ENCODE measurements at regions not wholly inside any gene's neighbourhood (a gene's known extent, or its start where the extent isn't known, plus 50 kb on each side); places are given as distances from the start of the nearest gene placed in this dataset.

DNA sequence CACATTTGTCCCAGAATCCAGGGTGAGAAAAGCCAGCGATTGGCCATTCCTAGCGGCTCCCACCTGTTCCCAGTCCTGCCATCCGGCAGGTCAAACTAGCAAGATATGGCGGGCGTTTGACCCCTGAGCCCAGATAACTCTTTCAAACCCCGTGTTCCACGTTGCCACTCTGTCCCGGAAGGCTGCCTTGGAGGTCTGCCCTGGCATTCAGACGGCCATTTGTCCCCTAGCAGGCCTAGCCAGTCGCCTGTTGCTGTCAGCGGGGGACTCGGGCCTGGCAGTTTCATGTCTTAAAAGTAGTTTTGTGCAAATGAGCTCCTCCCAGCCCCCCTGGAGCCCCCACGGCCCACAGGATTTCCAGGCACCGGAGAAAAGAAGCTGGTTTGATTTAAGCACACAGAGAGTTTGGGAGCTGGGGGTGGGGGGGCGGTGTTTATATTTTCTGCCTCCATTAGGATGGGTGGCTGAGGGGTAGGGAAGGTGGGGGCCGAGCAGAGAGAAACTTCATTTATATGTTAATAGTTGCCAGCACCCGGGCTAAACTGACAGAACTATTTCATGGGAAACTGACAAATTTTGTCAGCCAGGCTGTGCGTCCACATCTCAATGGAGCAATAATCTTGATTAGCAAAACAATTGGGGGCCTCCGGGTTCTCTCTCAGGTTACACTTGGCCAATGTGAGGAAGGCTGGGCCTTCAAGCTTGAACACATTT lies 240.9 kb upstream of the SALL1 start:
- DNase-seq (ENCODE audit: low spot score): no peak

- no peak for DNase-seq (ENCODE audit: low spot score)
These were observed 239.8 kb upstream of the SALL1 start for GRCh38 chr16:51390877-51391276.

- DNase-seq (ENCODE audit: low spot score): no peak
These were observed 238.8 kb upstream of the SALL1 start for GRCh38 chr16:51389881-51390280.

DNA sequence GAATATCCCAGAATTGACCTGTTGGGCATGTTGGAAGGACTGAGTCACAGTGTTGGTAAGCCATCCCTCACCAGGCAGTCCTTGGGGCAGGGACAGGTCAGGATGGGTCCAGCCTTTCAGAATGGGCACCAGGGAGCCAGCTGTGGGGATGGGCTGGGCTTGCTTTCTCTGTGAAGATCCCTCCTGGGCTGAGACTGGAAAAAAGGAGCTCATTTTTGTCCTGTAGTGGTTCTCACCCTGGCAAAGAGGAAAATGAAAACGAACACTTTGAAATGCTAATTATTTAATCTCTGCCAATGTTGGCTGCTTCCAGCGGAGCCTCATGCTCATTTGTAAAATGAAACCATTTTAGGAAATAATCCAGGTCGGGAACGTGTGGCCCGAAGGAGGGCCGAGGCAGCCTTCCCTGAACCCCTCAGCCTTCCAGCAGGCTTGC lies 237.5 kb upstream of the SALL1 start:
- peak; percentile 12 for DNase-seq (ENCODE audit: low spot score)

DNA sequence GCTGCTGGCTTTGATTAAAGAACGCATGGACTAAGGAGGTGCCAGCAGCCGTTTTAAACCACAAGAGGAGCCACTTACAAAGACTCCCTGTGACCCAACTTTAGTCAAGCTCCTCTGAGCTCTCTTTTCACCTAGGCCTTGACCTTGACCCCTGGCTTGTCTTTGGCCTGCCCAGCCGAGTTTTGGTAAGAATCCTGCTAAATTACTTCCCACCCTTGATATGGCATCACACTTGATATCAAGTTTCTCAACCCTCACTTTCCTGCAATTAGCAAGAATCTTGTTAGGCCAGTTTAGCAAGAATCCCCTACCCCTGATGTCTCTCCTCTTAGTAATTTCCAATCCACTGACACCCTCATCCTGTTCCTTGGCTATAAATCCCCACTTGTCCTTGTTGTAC lies 232.8 kb upstream of the SALL1 start:
- no peak for DNase-seq (ENCODE audit: low spot score)

DNA sequence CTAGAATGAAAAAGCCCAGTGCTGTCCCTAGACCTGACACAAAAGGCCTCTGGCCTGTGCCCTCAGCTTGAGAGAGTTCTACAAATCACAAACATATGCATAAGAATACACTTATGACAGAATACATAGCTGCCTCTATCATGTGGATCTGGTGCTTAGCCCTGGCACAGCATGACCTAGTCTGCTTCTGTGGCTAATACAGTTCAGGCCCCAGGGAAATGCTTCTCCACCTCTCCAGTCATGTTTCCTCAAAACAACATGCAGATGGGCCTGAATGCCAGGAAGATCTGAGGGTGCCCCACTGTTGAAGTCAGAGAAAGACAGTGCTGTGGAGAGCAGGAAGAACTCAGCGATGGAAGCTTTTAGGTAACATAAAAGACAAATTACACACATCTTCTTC lies 231.9 kb upstream of the SALL1 start:
- DNase-seq (ENCODE audit: low spot score): no peak

DNA sequence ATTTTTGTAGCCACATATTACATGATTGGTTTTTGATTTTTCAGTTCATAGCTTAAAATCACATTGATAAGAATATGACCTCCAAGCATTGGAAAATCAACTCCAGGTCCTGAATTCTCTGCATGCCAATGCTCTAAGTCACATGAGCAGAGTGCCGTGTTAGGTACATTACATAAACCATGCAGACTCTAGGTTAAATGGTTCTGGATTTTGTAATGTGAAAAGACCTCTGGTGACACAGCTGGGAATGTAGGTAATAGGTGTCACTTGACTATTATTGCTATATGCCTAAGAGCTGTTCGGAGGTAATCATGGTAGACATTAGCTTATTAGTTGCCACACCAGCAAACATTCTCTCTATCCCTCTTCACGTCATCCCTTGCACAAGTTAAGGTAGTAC lies 231.1 kb upstream of the SALL1 start:
- no peak for DNase-seq (ENCODE audit: low spot score)

DNA sequence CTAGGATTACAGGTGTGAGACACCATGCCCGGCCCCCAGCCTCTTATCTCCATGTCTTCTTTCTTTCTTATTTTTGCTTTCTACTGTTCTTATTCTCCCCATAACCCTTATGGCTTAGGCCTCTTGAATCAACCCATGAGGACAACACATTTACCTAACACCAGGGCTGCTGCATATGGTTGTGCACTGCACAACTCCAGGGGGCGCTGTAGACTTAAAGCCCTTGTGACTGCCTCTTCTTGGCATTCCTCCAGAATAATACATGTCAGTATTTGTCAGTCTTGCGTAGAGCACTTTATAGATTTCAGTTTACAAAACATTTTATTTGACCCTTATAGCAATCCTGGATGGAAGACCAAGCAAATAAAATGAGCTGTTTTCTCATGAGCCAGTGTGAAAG lies 225.0 kb upstream of the SALL1 start:
- DNase-seq (ENCODE audit: low spot score): no peak

GRCh38 chr16:51374790-51375189 lies 223.7 kb upstream of the SALL1 start:
- DNase-seq (ENCODE audit: low spot score): no peak

DNA sequence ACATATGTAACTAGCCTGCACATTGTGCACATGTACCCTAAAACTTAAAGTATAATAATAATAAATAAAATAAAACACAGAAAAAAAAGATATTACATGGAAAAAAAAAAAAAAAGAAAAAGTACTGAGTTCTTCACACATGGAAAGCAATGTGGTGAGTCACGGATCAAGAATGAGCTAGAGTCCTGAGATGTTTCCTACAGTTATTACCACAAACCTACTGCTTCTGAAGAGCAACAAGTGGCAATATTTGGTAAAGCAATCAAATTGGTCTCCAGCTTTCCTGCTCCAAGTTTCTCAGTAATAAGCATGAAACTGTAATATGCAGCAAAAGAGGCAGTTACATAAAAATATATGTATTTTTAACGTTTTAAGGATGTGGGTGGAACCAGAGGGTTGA lies 223.3 kb upstream of the SALL1 start:
- DNase-seq (ENCODE audit: low spot score): no peak

DNA sequence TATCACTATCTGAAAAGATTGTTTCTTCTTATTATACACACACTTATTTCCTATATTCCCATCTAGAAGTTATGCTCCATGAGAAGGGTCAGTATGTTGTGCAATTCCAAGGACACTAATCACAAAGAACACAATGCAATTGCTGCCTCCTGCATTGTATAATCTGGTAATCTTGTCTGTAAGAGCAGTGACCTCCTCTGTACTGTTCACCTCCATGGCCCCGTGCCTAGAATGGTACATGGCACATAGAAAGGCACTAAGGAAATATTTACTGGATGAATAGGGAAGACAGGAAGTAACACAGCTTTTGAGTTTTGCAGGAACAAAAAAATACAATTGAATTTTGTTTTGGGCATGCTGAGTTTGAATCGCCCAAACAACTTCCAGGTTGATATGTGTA lies 214.6 kb upstream of the SALL1 start:
- no peak for DNase-seq (ENCODE audit: low spot score)

GRCh38 chr16:51359141-51359955 lies 208.3 kb upstream of the SALL1 start:
- DNase-seq (ENCODE audit: low spot score): peak; percentile 73

- no peak for DNase-seq (ENCODE audit: low spot score)
These were observed 206.8 kb upstream of the SALL1 start for GRCh38 chr16:51357839-51358238.

DNA sequence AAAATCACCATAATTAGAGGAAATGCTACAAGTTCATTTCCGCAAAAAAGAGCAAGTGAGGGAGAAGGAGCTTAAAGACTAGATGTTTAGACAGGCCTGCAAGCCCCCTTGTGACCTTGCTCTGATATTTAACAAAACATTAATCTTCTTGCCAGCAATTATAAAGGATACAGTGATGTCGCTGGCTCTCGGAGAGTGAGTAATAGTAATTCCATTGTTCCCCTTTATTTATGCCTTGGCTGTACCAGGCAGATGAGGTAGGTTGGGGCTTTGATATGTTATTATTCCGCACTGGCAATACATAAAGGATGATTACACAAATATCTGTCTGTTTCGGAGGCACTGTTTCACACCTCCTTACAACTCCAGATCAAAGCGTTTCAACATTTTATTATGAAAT lies 204.8 kb upstream of the SALL1 start:
- DNase-seq (ENCODE audit: low spot score): peak; percentile 82

DNA sequence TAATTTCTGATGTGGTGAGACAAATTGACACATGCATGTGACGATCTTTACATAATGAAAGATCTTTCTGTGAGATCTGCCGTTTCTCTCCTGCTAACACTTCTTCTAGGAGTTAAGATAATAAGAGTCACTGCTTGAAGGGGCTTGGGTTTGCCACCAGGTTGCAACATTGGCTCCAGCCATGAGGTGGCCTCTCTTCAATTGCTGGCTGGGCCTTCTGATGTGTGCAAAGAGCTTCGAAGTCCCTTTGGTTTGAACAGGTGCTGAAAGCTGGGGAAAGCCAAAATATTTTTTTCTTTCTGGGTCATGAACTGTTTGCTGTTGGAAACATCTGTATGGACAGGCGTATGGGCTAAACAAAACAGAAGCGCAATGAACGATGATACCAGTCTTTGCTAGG lies 204.1 kb upstream of the SALL1 start:
- DNase-seq (ENCODE audit: low spot score): no peak

DNA sequence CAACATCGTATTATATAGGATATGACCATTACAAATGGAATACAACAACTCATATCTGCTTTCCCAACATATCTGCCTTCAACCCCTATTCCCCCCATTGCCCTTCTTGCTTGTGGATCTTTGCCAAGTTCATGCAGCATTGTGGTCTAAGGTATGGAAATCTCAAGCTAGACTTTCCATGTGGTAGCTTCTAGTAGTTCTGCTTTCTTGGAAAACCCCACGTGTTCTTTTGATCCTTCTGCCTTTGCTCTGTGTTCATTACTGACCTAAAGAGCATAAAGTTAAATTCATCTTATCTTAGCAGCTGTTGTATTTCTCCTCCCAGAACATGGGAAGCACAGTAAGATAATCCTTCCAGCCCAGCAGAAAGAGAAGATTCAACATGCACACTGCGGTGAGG lies 202.0 kb upstream of the SALL1 start:
- DNase-seq (ENCODE audit: low spot score): no peak

DNA sequence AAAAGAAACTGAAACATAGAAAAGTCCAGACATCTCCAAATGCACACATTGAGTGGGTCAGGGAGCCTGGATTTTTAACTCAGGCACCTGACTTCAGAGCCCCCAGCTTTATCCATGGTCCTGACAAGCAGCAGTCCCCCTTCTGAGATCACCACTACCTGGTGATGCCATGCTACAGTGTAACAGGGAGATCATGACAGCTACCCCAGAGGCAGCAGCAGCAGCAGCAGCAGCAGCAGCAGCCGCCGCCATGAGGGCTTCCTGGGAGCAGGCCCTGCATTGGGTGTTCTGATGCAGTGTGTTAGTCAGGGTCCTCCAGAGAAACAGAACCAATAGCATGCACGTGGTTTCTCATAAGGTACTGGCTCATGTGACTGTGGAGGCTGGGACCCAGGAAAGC lies 198.6 kb upstream of the SALL1 start:
- DNase-seq (ENCODE audit: low spot score): no peak

- no peak for DNase-seq (ENCODE audit: low spot score)
These were observed 192.3 kb upstream of the SALL1 start for GRCh38 chr16:51343411-51343810.

DNA sequence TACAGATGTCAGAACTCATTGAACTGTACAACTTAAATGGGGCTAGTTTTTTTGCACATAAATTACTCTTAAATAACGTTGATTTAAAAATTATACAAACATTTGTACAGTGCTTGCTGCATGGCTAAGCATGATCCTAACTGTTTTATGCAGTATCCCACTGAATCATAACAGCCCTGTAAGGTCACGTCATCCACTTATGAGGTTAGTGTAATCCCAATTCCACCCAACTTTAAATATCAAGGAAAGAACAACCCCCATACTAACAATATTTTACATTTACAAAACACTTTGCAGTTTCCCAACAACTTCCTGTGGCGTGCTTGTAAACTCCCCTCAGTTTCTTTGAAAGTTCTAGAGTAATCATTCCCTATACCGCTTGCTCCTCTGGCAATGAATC lies 190.1 kb upstream of the SALL1 start:
- DNase-seq (ENCODE audit: low spot score): no peak

GRCh38 chr16:51337662-51338061 lies 186.6 kb upstream of the SALL1 start:
- no peak for DNase-seq (ENCODE audit: low spot score)

- no peak for DNase-seq (ENCODE audit: low spot score)
These were observed 177.7 kb upstream of the SALL1 start for GRCh38 chr16:51328733-51329132.

DNA sequence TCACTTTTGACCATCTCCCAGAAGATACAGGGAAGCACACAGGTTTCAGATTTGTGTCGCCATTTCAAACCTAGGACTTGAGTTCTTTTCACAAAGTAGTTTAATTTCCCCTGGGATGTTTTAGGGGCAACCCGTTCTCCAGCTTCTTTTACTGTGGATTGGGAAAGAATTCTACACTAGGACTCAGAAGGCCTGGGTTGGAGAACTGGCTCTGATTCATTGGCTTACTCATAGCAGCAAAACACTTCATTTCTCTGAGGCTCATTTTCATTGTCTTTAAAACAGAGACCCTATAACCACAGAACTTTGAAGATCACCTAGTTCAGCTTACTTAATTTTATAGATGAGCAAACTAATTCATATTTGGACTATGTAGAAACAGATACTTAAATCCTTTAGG lies 175.9 kb upstream of the SALL1 start:
- no peak for DNase-seq (ENCODE audit: low spot score)

DNA sequence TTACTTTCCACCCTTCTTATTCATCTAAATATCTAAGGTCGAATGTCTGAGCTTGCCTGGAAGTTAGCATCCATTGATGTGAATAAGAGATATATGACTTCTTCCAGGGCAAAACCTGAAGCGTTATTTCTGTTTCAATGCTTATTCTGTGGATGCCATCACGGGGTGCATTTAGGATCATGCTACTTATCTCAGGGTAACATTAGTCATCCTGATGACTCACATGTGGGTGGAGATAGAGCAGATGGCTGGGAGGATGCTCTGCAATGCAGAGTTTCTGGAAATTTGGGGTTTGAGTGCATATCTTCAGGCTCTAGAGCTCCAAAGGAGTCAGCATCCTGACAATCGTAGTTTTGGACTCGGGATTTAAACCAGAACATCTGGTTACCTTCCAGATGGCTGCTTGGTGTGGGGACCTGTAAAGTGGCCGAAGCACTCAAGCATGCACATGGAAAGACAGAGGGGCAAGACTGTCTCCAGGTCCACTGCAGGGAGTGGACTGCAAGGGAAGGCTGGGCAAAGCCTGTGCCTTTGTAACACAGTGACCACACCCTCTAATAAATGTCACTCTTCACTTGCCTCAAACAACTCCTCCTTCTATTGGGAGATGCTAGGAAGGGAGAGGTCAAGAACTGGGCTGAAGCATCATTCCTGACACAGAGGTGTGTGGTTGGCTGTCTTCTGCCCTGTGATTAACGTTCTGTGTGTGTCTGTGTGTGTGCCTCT lies 175.2 kb upstream of the SALL1 start:
- DNase-seq (ENCODE audit: low spot score): no peak
